GM10248 (cell line): ENCODE measurements at regions not wholly inside any gene's neighbourhood (a gene's known extent, or its start where the extent isn't known, plus 50 kb on each side); places are given as distances from the start of the nearest gene placed in this dataset.

Experiments
- CTCF ChIA-PET: fragments of 300-600 bp; sonication (Branson Sonifier 250); formaldehyde crosslinking; extraction: SDS; loops from one replicate; lab custom pipeline; 2021; ENCODE audit warnings: antibody characterized with exemption; lab: Yijun Ruan, JAX
- POLR2A ChIA-PET: fragments of 350-650 bp; sonication (Branson Sonifier 250); formaldehyde crosslinking; extraction: SDS; loops from one replicate; lab custom pipeline; 2020; ENCODE audit warnings: antibody characterized with exemption; lab: Yijun Ruan, JAX
- DNase-seq: peaks from one replicate; pipeline ENCODE4 v3.0.0; 2012; ENCODE audit errors: extremely low spot score
- TF ChIP-seq, protein P1 (sequence below): IDR thresholded peaks from 2 replicates; pipeline ENCODE4 v1.5.1; 2012; ENCODE audit warnings: mild to moderate bottlenecking, low read depth; ENCODE audit errors: extremely low read depth, missing control alignments, control extremely low read depth

GRCh38 chr11:13897646-13898276, 64.8 kb upstream of the SPON1 start:
- TF ChIP-seq, protein P1, sequence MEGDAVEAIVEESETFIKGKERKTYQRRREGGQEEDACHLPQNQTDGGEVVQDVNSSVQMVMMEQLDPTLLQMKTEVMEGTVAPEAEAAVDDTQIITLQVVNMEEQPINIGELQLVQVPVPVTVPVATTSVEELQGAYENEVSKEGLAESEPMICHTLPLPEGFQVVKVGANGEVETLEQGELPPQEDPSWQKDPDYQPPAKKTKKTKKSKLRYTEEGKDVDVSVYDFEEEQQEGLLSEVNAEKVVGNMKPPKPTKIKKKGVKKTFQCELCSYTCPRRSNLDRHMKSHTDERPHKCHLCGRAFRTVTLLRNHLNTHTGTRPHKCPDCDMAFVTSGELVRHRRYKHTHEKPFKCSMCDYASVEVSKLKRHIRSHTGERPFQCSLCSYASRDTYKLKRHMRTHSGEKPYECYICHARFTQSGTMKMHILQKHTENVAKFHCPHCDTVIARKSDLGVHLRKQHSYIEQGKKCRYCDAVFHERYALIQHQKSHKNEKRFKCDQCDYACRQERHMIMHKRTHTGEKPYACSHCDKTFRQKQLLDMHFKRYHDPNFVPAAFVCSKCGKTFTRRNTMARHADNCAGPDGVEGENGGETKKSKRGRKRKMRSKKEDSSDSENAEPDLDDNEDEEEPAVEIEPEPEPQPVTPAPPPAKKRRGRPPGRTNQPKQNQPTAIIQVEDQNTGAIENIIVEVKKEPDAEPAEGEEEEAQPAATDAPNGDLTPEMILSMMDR: no peak
- DNase-seq: no peak
- ChIA-PET CTCF (no interaction called here), POLR2A (no interaction called here)

- TF ChIP-seq, protein P1: no peak
- POLR2A ChIA-PET: no interaction called here
- CTCF ChIA-PET: no interaction called here
- no peak for DNase-seq
Observed at GRCh38 chr11:13899603-13900002, 62.9 kb upstream of the SPON1 start.

DNA sequence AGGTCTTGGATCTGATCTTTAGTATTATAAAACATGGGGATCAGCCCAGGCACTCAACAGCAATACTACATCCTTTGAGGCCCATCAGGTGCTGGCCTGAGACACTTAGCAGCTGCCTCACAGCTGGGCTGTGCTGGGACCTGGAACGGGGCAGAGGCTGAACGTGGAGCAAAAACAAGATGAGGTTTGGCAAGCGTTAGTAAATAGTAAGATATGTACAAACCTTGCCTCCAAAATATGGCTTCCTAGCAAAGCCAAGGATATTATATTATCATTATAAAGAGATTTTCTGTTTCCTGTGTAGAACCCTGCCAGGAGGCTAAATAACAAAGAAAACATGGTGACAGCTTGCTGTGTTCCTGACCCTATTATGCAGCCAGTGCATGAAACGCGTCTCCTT, 60.0 kb upstream of the SPON1 start:
- ChIA-PET CTCF (no interaction called here), POLR2A (no interaction called here)
- no peak for DNase-seq
- TF ChIP-seq, protein P1: no peak

GRCh38 chr11:13905137-13905781, 57.3 kb upstream of the SPON1 start:
- DNase-seq: no peak
- TF ChIP-seq, protein P1: no peak
- POLR2A ChIA-PET: no interaction called here
- CTCF ChIA-PET: no interaction called here

- no peak for DNase-seq
- TF ChIP-seq, protein P1: no peak
- ChIA-PET POLR2A (no interaction called here), CTCF (no interaction called here)
Observed at GRCh38 chr11:13907678-13908077, 54.8 kb upstream of the SPON1 start.

DNA sequence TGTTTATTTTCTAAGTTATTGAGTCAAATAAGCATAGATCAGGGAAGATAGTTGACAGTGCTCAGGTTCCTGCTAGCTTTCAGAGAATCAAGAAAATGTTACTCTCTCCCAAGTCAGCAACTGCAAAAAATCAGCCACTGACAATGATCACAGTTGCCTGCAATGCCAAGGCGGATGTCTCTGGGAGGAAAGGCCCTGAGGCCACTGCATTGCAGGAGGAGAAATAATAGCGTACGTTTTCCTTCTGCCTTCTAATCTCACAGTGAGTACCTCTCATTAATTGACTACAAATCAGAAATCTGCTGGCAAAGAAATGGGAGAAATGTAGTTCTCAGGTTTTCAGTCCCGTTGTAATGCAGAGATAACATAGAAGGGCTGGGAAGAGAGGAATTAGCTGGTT, 54.0 kb upstream of the SPON1 start:
- ChIA-PET CTCF (no interaction called here), POLR2A (no interaction called here)
- TF ChIP-seq, protein P1: no peak
- no peak for DNase-seq
